ENCODE measurements at regions not wholly inside any gene's neighbourhood (a gene's known extent, or its start where the extent isn't known, plus 50 kb on each side); places are given as distances from the start of the nearest gene placed in this dataset.

- H4K91ac ChIP-seq (ENCODE audit: insufficient read length, low read depth, low read length), result no peak overlapping the region
- Mint-ChIP-seq H3K4me1 (peaks cover 6 to 8% of the 10 kb centered on the region in 2 experiments; a peak in 3 of 4 replicates), H3K4me3 (no peak overlapping the region), H3K9me3 (no peaks in the 10 kb centered on the region; a peak in 2 of 5 replicates), H3K27me3 (ENCODE audit: low read depth) (no peaks in the 10 kb centered on the region), H3K36me3 (ENCODE audit: insufficient read depth in 1 of 3, low read depth in 3 of 3) (no peaks in the 10 kb centered on the region), H3K27ac (no peak overlapping the region)
- H3K9me3 ChIP-seq (ENCODE audit: control insufficient read depth, low read depth, low read length), result no peaks in the 10 kb centered on the region
- DNase-seq, result no peak
- no peak overlapping the region for H2BK5ac ChIP-seq (ENCODE audit: insufficient read length, low read length)
- no peak for TF ChIP-seq CTCF (conservative IDR thresholded peaks at IDR 0.05)
- H4K8ac ChIP-seq (replicated peaks; ENCODE audit: insufficient read length, low read depth, low read length), result no peak overlapping the region
- H3K18ac ChIP-seq (ENCODE audit: insufficient read length, low read depth, low read length), result no peak overlapping the region
- no peak overlapping the region for H3K56ac ChIP-seq (ENCODE audit: insufficient read length, low read depth, low read length)
- H3K23me2 ChIP-seq (ENCODE audit: insufficient read length, low read depth, low read length, poor library complexity, severe bottlenecking), result no peaks in the 10 kb centered on the region
- no peak overlapping the region for H2BK20ac ChIP-seq (ENCODE audit: low read depth, low read length, poor library complexity, severe bottlenecking)
- no peak overlapping the region for H2AK5ac ChIP-seq (ENCODE audit: insufficient read length, low read length)
- H3K9ac ChIP-seq (ENCODE audit: extremely low read depth, insufficient read length, low read length), result no peak overlapping the region
- no peak overlapping the region for H3K14ac ChIP-seq (ENCODE audit: insufficient read depth, low read length)
- no peaks in the 10 kb centered on the region for H3K79me2 ChIP-seq (ENCODE audit: insufficient read depth, low read length)
- WGBS (ENCODE audit: extremely low coverage, insufficient read length, low lambda C conversion rate), result no CpG with 5 or more reads among the region's 2 CpGs
- no peak overlapping the region for H3K23ac ChIP-seq (ENCODE audit: insufficient read length, low read depth, low read length)
- H3K4me2 ChIP-seq (ENCODE audit: insufficient read depth, insufficient read length, low read length), result no peak overlapping the region
- no peak overlapping the region for H3K27ac ChIP-seq (ENCODE audit: insufficient read length, low read depth, low read length)
- no peaks in the 10 kb centered on the region for H3K27me3 ChIP-seq (ENCODE audit: insufficient read depth, low read length)
- no peak overlapping the region for H2BK120ac ChIP-seq (ENCODE audit: low read depth, low read length, poor library complexity, severe bottlenecking)
- no peaks in the 10 kb centered on the region for H3K4me1 ChIP-seq (ENCODE audit: insufficient read depth, low read length)
- no peak overlapping the region for H2AFZ ChIP-seq (ENCODE audit: low read length)
- no peak overlapping the region for H4K5ac ChIP-seq (ENCODE audit: insufficient read length, low read depth, low read length)
- no peak overlapping the region for H3K4ac ChIP-seq (ENCODE audit: low read depth, low read length)
- no peaks in the 10 kb centered on the region for H3K79me1 ChIP-seq (ENCODE audit: insufficient read depth, low read depth, low read length, poor library complexity, severe bottlenecking)
- H2BK12ac ChIP-seq (ENCODE audit: insufficient read length, low read depth, low read length), result no peak overlapping the region
- H4K20me1 ChIP-seq (ENCODE audit: control insufficient read depth, insufficient read depth, insufficient read length), result no peaks in the 10 kb centered on the region
- H3T11ph ChIP-seq (ENCODE audit: low read length), result no peak overlapping the region
- H2BK15ac ChIP-seq (ENCODE audit: low read depth, low read length), result no peak overlapping the region
Measured at GRCh38 chr10:111177379-111177778, 100.5 kb downstream of the ADRA2A start.
